ENCODE measurements at regions not wholly inside any gene's neighbourhood (a gene's known extent, or its start where the extent isn't known, plus 50 kb on each side); places are given as distances from the start of the nearest gene placed in this dataset.

DNA sequence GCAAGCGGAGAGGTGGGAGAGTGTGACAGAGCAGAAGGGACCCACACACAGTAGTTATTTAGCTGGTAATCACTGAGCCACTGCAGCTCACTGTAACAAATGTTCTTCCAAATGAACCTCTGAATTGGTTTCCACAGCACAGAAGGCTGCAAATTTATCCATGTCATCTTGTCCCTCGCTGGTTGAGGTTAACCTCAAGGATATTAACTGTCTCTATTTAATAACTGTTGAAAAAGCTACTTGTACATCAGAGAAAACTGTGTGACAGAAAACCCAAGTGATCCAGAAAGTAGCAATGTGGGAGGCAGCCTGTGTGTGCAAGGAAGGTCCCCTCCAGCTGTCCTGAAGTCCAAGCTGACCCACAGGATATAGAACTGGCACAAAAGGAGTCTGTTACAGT is 153.6 kb downstream of the DSEL start:
- H4K8ac ChIP-seq (ENCODE audit: low read depth, low read length), result no peak overlapping the region
- H3K4ac ChIP-seq (ENCODE audit: low read length), result no peak overlapping the region
- no peaks in the 10 kb centered on the region for H3K27me3 ChIP-seq (ENCODE audit: control insufficient read depth in 3 of 3, insufficient read depth in 3 of 3, low read depth in 1 of 3, low read length in 3 of 3)
- no peak overlapping the region for H3K9ac ChIP-seq (ENCODE audit: low read depth, low read length, poor library complexity)
- no peak for DNase-seq (ENCODE audit: low spot score)
- no peak overlapping the region for H3K23ac ChIP-seq (ENCODE audit: low read depth, low read length, poor library complexity)
- WGBS, 2 donors (ENCODE audit: extremely low coverage in 2 of 2, insufficient read length in 2 of 2, insufficient replicate concordance in 1 of 2), result no CpG with 5 or more reads among the region's 2 CpGs
- no peak overlapping the region for H2BK5ac ChIP-seq (ENCODE audit: low read length)
- no peak overlapping the region for H3K18ac ChIP-seq (ENCODE audit: low read length)
- no peak overlapping the region for H3K14ac ChIP-seq (ENCODE audit: low read length)
- no peak overlapping the region for H2AK5ac ChIP-seq (ENCODE audit: low read depth, low read length)
- no peak overlapping the region for H3K4me2 ChIP-seq (ENCODE audit: insufficient read depth, low read length, poor library complexity, severe bottlenecking)
- H2BK15ac ChIP-seq (ENCODE audit: low read length), result no peak overlapping the region
- H3K4me3 ChIP-seq (ENCODE audit: low read length in 2 of 2), result no peak overlapping the region
- H2BK120ac ChIP-seq (ENCODE audit: low read depth, low read length), result no peak overlapping the region
- no peaks in the 10 kb centered on the region for H3K79me1 ChIP-seq (ENCODE audit: low read depth, low read length)
- no peaks in the 10 kb centered on the region for H3K36me3 ChIP-seq (replicated peaks in 1 of 2; ENCODE audit: control insufficient read depth in 2 of 2, insufficient read depth in 2 of 2, low read length in 2 of 2)
- H3K27ac ChIP-seq (replicated peaks; ENCODE audit: low read length), result no peak overlapping the region
- peak overlapping the region; percentile 41 for H2AFZ ChIP-seq (ENCODE audit: low read length)
- no peak overlapping the region for H2BK12ac ChIP-seq (ENCODE audit: low read length)
- H3K4me1 ChIP-seq (ENCODE audit: control insufficient read depth in 2 of 2, insufficient read depth in 1 of 2, low read depth in 1 of 2, low read length in 2 of 2), result peaks cover 2% of the 10 kb centered on the region in 2 donors
- no peak overlapping the region for H4K91ac ChIP-seq (ENCODE audit: low read depth, low read length, poor library complexity)
- no peaks in the 10 kb centered on the region for H3K9me3 ChIP-seq (replicated peaks in 1 of 2; ENCODE audit: control insufficient read depth in 2 of 2, insufficient read depth in 1 of 2, low read depth in 1 of 2, low read length in 2 of 2)

DNA sequence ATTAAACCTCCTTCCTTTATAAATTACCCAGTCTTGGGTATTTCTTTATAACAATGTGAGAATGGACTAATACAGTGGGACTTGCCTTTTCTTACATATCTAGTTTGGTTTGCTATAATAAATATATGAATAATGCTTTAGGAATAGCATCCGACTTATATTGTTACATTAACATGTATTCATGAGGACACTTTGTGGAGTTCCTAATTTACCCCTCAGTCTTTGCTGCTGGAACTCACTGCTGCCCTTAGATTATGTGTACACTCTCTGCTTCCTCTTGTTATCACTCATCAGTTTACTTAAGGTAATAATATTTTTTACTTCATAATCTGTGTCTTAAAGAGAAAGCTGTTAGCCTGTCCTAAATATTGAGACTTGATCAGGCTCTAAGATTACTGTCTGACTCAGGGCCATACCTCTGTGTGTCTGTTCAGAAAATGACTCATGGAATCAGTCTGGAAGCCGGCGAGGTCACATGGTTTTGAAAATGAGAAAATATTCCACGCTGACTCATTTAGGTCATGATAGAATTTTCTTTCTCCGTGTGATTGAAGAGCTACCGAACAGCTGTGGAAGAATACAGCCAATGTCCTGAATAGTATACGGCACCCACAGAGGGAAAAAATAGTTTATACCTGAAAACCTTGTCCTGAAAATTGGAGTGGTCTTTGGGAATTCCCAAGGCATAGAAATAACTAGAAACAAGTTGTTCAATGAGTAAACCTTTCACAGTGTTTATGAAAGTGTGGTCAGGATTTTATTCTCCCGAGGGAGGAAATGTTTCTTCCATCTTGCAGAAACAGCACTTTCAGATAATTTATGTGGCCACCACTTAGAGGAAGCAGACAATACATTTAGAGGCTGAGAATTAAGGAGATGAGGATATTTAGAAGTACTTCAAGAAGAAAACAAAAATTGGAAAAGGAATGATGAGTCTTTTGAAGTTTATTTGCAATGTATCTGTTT is 156.4 kb downstream of the DSEL start:
- H3K18ac ChIP-seq (ENCODE audit: low read length), result no peak overlapping the region
- no peak overlapping the region for H3K23ac ChIP-seq (ENCODE audit: low read depth, low read length, poor library complexity)
- no peak overlapping the region for H2BK15ac ChIP-seq (ENCODE audit: low read length)
- H3K27me3 ChIP-seq (ENCODE audit: control insufficient read depth in 3 of 3, insufficient read depth in 3 of 3, low read depth in 1 of 3, low read length in 3 of 3), result no peaks in the 10 kb centered on the region
- no peak overlapping the region for H2BK12ac ChIP-seq (ENCODE audit: low read length)
- no CpG with 5 or more reads among the region's 8 CpGs for WGBS, 2 donors (ENCODE audit: extremely low coverage in 2 of 2, insufficient read length in 2 of 2, insufficient replicate concordance in 1 of 2)
- H2AFZ ChIP-seq (ENCODE audit: low read length), result peak overlapping the region; percentile 68
- H3K4me3 ChIP-seq (ENCODE audit: low read length in 2 of 2), result no peak overlapping the region
- no peak overlapping the region for H3K27ac ChIP-seq (replicated peaks; ENCODE audit: low read length)
- H4K91ac ChIP-seq (ENCODE audit: low read depth, low read length, poor library complexity), result no peak overlapping the region
- no peak for DNase-seq (ENCODE audit: low spot score)
- H2BK120ac ChIP-seq (ENCODE audit: low read depth, low read length), result no peak overlapping the region
- H2AK5ac ChIP-seq (ENCODE audit: low read depth, low read length), result no peak overlapping the region
- no peak overlapping the region for H4K8ac ChIP-seq (ENCODE audit: low read depth, low read length)
- H3K4me2 ChIP-seq (ENCODE audit: insufficient read depth, low read length, poor library complexity, severe bottlenecking), result no peak overlapping the region
- no peaks in the 10 kb centered on the region for H3K79me1 ChIP-seq (ENCODE audit: low read depth, low read length)
- no peak overlapping the region for H2BK5ac ChIP-seq (ENCODE audit: low read length)
- H3K9me3 ChIP-seq (replicated peaks in 1 of 2; ENCODE audit: control insufficient read depth in 2 of 2, insufficient read depth in 1 of 2, low read depth in 1 of 2, low read length in 2 of 2), result no peaks in the 10 kb centered on the region
- no peaks in the 10 kb centered on the region for H3K36me3 ChIP-seq (replicated peaks in 1 of 2; ENCODE audit: control insufficient read depth in 2 of 2, insufficient read depth in 2 of 2, low read length in 2 of 2)
- H3K14ac ChIP-seq (ENCODE audit: low read length), result no peak overlapping the region
- peaks cover 2% of the 10 kb centered on the region in 2 donors for H3K4me1 ChIP-seq (ENCODE audit: control insufficient read depth in 2 of 2, insufficient read depth in 1 of 2, low read depth in 1 of 2, low read length in 2 of 2)
- no peak overlapping the region for H3K9ac ChIP-seq (ENCODE audit: low read depth, low read length, poor library complexity)
- H3K4ac ChIP-seq (ENCODE audit: low read length), result no peak overlapping the region

DNA sequence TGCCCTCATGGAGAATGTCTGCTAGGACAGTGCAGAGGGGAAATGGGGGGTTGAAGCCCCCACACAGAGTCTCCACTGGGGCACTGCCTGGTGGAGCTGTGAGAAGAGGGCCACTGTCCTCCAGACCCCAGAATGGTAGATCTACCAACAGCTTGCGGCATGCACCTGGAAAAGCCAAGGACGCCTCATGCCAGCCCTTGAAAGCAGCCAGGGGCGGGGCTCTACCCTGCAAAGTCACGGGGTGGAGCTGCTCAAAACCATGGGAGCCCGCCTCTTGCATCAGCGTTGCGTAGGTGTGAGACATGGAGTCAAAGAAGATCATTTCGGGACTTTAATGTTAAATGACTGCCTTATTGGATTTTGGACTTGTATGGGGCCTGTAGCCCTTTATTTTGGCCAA is 157.6 kb downstream of the DSEL start:
- no peak overlapping the region for H2BK120ac ChIP-seq (ENCODE audit: low read depth, low read length)
- H3K27ac ChIP-seq (replicated peaks; ENCODE audit: low read length), result no peak overlapping the region
- H2AK5ac ChIP-seq (ENCODE audit: low read depth, low read length), result no peak overlapping the region
- H3K4me1 ChIP-seq (ENCODE audit: control insufficient read depth in 2 of 2, insufficient read depth in 1 of 2, low read depth in 1 of 2, low read length in 2 of 2), result peaks cover 2% of the 10 kb centered on the region in 2 donors
- H2BK12ac ChIP-seq (ENCODE audit: low read length), result no peak overlapping the region
- H2BK5ac ChIP-seq (ENCODE audit: low read length), result no peak overlapping the region
- no peaks in the 10 kb centered on the region for H3K9me3 ChIP-seq (replicated peaks in 1 of 2; ENCODE audit: control insufficient read depth in 2 of 2, insufficient read depth in 1 of 2, low read depth in 1 of 2, low read length in 2 of 2)
- no peak overlapping the region for H3K4me2 ChIP-seq (ENCODE audit: insufficient read depth, low read length, poor library complexity, severe bottlenecking)
- no CpG with 5 or more reads among the region's 8 CpGs for WGBS, 2 donors (ENCODE audit: extremely low coverage in 2 of 2, insufficient read length in 2 of 2, insufficient replicate concordance in 1 of 2)
- H3K4ac ChIP-seq (ENCODE audit: low read length), result no peak overlapping the region
- no peak for DNase-seq (ENCODE audit: low spot score)
- H3K27me3 ChIP-seq (ENCODE audit: control insufficient read depth in 3 of 3, insufficient read depth in 3 of 3, low read depth in 1 of 3, low read length in 3 of 3), result no peaks in the 10 kb centered on the region
- no peak overlapping the region for H3K4me3 ChIP-seq (ENCODE audit: low read length in 2 of 2)
- no peak overlapping the region for H3K18ac ChIP-seq (ENCODE audit: low read length)
- H3K79me1 ChIP-seq (ENCODE audit: low read depth, low read length), result no peaks in the 10 kb centered on the region
- no peak overlapping the region for H3K23ac ChIP-seq (ENCODE audit: low read depth, low read length, poor library complexity)
- no peak overlapping the region for H2AFZ ChIP-seq (ENCODE audit: low read length)
- no peak overlapping the region for H2BK15ac ChIP-seq (ENCODE audit: low read length)
- H3K9ac ChIP-seq (ENCODE audit: low read depth, low read length, poor library complexity), result no peak overlapping the region
- H3K36me3 ChIP-seq (replicated peaks in 1 of 2; ENCODE audit: control insufficient read depth in 2 of 2, insufficient read depth in 2 of 2, low read length in 2 of 2), result no peaks in the 10 kb centered on the region
- H4K8ac ChIP-seq (ENCODE audit: low read depth, low read length), result no peak overlapping the region
- H4K91ac ChIP-seq (ENCODE audit: low read depth, low read length, poor library complexity), result no peak overlapping the region
- H3K14ac ChIP-seq (ENCODE audit: low read length), result no peak overlapping the region

DNA sequence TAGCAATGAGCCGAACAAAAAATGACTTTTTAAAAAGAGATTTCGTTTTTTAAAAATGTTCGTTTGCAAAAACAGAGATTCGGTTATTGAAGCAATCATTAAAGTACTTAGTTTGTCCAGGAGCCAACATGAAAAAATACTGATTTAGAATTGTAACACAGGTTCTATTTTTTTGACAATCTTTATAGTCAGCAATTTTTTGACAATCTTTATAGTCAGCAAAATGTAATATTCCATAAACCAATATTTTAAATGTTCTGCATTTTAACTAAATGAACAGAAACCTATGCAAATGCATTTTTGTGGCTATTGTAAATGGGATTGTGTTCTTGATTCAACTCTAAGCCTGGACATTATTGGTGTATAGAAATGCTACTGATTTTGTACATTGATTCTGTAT is 161.8 kb downstream of the DSEL start:
- Histone ChIP-seq H3K23ac (ENCODE audit: low read depth, low read length, poor library complexity) (no peak overlapping the region), H4K8ac (ENCODE audit: low read depth, low read length) (no peak overlapping the region), H3K14ac (ENCODE audit: low read length) (no peak overlapping the region), H3K27me3 (ENCODE audit: control insufficient read depth in 3 of 3, insufficient read depth in 3 of 3, low read depth in 1 of 3, low read length in 3 of 3) (no peaks in the 10 kb centered on the region), H3K79me1 (ENCODE audit: low read depth, low read length) (no peaks in the 10 kb centered on the region), H3K4me2 (ENCODE audit: insufficient read depth, low read length, poor library complexity, severe bottlenecking) (no peak overlapping the region), H2AK5ac (ENCODE audit: low read depth, low read length) (no peak overlapping the region), H3K27ac (replicated peaks; ENCODE audit: low read length) (no peak overlapping the region), H3K9me3 (replicated peaks in 1 of 2; ENCODE audit: control insufficient read depth in 2 of 2, insufficient read depth in 1 of 2, low read depth in 1 of 2, low read length in 2 of 2) (no peaks in the 10 kb centered on the region), H4K91ac (ENCODE audit: low read depth, low read length, poor library complexity) (no peak overlapping the region), H3K4me3 (ENCODE audit: low read length in 2 of 2) (no peak overlapping the region), H3K4me1 (ENCODE audit: control insufficient read depth in 2 of 2, insufficient read depth in 1 of 2, low read depth in 1 of 2, low read length in 2 of 2) (no peaks in the 10 kb centered on the region), H2BK5ac (ENCODE audit: low read length) (no peak overlapping the region), H2BK12ac (ENCODE audit: low read length) (no peak overlapping the region), H2BK15ac (ENCODE audit: low read length) (no peak overlapping the region), H2BK120ac (ENCODE audit: low read depth, low read length) (no peak overlapping the region), H3K4ac (ENCODE audit: low read length) (no peak overlapping the region), H3K36me3 (replicated peaks in 1 of 2; ENCODE audit: control insufficient read depth in 2 of 2, insufficient read depth in 2 of 2, low read length in 2 of 2) (no peaks in the 10 kb centered on the region), H2AFZ (ENCODE audit: low read length) (no peak overlapping the region), H3K18ac (ENCODE audit: low read length) (no peak overlapping the region), H3K9ac (ENCODE audit: low read depth, low read length, poor library complexity) (no peak overlapping the region)
- WGBS, 2 donors (ENCODE audit: extremely low coverage in 2 of 2, insufficient read length in 2 of 2, insufficient replicate concordance in 1 of 2), result no CpG with 5 or more reads among the region's 4 CpGs
- no peak for DNase-seq (ENCODE audit: low spot score)
